VCaP (cell line): ENCODE measurements at regions not wholly inside any gene's neighbourhood (a gene's known extent, or its start where the extent isn't known, plus 50 kb on each side); places are given as distances from the start of the nearest gene placed in this dataset.

Experiments used
- H3K27ac ChIP-seq: fragments of 450-650 bp; 2 replicates; pipeline ENCODE4 v1.5.1; 2017
- TF ChIP-seq, protein P1 (sequence below): fragments of 450-650 bp; conservative IDR thresholded peaks from 2 replicates; pipeline ENCODE4 v1.5.1; 2017; ENCODE audit warnings: mild to moderate bottlenecking, moderate library complexity

DNA sequence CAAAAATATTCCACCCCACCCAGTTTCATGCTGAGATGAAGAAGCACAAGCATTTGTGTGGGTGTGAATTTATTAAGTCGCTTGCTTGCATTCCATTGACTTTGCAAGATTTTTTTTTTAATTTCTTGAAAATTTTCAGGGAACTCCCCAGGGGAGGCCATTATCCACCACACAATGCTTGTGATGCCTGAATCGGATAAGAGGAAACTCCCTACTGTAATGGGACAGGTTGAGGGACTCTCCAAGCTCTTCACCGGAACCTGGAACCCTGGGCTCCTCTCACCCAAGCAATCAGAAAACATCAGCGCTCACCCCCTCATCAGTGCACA lies 153.6 kb upstream of the ZMIZ1 start:
- H3K27ac ChIP-seq, result no peak overlapping the region
- TF ChIP-seq, protein P1, sequence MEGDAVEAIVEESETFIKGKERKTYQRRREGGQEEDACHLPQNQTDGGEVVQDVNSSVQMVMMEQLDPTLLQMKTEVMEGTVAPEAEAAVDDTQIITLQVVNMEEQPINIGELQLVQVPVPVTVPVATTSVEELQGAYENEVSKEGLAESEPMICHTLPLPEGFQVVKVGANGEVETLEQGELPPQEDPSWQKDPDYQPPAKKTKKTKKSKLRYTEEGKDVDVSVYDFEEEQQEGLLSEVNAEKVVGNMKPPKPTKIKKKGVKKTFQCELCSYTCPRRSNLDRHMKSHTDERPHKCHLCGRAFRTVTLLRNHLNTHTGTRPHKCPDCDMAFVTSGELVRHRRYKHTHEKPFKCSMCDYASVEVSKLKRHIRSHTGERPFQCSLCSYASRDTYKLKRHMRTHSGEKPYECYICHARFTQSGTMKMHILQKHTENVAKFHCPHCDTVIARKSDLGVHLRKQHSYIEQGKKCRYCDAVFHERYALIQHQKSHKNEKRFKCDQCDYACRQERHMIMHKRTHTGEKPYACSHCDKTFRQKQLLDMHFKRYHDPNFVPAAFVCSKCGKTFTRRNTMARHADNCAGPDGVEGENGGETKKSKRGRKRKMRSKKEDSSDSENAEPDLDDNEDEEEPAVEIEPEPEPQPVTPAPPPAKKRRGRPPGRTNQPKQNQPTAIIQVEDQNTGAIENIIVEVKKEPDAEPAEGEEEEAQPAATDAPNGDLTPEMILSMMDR, result no peak

DNA sequence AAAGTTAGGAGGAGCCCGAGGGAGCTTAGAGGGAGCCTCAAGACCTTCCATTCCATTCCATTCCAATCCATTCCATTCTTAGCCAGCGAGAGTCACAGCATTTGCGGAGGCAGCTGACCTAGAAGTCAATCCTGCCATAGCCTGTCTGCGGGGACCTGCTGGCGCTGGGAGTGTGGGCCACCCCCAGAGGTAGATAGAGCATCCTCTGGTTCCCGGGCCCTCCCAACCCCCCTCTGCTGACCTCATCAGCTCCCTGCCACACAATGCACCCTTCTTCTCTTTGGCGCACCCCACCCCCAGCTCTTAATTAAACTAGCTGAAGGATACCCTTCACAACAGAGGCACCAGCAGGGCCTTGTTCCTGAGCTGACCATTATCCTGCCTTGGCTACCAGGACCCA lies 152.5 kb upstream of the ZMIZ1 start:
- no peak overlapping the region for H3K27ac ChIP-seq
- TF ChIP-seq, protein P1, result no peak

DNA sequence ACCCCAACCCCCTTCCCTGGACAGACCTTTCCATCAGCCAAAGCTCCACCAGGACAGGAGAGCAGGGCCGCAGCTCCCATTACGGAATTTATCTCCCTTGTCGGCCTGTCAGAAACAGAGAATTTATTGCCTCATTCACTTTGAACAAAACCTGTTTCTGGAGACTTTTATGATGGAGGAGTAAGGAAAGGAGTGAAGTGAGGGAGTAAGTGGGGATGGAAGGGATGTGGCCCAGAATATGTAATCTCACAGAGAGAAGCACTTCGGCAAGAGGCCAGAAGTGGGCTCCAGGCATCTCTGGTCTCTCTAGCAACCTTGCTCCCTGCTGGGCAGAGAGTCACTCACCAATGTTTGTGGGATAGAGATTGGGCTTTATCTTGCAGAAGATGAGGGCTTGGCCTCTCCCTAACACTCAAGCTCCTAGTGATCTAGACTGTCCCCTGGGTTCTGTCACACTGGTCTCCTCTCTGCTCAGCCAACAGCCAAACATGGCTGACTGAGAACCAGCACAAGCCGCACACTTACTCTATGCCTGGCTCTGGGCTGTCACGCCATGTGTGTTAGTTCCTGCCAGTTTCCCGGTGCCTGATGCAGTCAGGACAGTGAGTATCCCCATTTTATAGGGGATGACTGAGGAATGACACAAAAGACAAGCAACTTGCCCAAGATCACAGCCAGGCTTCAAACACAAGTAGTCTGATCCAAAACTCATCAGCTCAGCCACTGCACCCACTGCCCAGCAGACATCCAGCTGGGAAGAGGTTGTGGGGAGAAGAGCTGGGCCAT lies 149.4 kb upstream of the ZMIZ1 start:
- TF ChIP-seq, protein P1, result no peak
- H3K27ac ChIP-seq, result no peak overlapping the region

GRCh38 chr10:78920011-78920410 lies 148.8 kb upstream of the ZMIZ1 start:
- TF ChIP-seq, protein P1, result no peak
- no peak overlapping the region for H3K27ac ChIP-seq

GRCh38 chr10:78921895-78922294 lies 146.9 kb upstream of the ZMIZ1 start:
- no peak overlapping the region for H3K27ac ChIP-seq
- TF ChIP-seq, protein P1, result no peak

DNA sequence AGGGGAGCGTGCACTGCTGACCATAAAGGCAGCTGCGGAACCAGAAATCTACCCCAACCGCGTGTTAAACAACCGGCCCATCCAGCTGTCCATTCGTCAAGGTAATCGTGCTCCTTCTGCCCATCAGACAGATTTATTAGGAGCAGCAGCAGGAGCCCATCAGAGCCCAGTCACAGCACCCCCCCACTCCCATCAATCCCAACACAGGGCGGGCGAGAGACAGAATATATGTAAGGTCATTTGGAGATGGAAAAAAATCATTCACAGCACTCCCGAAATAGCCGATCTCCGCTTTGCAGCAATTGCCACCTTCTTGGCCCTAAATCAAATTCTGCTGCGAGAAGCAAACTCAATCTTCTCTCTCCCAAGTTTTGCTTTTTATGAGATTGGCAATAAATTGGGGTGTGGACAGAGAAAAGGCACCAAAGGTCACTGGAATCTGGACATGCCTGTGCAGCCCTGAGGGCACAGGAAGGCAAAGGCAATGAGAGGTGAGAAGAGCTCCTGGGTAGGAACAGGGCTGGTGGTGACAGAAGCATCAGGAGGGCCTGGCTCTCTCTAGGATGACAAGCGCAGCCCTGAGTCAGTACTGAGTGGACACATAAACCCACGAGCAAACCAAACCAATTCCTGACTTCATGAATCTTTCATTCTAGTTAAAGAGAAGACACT lies 145.0 kb upstream of the ZMIZ1 start:
- TF ChIP-seq, protein P1, result no peak
- no peak overlapping the region for H3K27ac ChIP-seq

GRCh38 chr10:78924319-78925003 lies 144.3 kb upstream of the ZMIZ1 start:
- no peak overlapping the region for H3K27ac ChIP-seq
- TF ChIP-seq, protein P1, result no peak
